ENCODE measurements at regions not wholly inside any gene's neighbourhood (a gene's known extent, or its start where the extent isn't known, plus 50 kb on each side); places are given as distances from the start of the nearest gene placed in this dataset.

DNA sequence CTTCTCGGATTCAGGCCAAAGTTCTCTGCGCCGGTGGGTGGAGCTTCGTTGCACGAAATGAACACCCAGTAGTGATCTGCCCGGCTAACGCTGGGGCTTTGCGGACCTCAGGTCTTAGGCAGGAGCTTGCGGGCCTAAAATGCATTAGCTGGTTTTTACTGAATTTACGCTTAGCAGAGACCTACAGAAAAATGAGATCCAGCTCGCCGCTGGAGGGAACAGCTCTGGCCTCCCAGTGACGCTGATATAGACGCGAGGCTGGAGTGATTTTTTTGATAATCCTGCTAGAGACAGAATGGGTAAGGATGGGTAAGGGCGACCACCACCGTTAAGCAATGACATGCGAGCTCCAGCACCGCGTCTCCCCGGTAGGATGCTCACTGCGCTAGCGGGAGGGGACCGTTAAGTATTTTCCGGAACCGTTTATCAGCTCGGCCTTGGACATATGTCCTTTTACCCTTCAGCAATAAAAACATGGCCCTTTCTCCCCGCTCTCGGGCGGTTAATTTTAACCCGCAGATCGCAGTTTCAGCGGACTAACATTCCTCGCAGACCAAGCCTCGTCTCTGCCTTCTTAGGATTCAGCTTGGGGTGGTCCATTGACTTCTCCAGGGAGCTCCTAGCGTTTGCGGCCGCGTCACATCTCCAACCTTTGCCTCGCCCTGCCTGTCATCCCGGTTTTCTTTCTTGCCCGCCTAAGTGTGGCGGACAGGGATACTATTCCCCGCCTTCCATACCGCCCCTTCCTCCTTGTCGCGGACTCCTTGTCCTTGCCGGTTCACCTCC, 109.3 kb downstream of the GPX5 start:
- TF ChIP-seq, protein P1, sequence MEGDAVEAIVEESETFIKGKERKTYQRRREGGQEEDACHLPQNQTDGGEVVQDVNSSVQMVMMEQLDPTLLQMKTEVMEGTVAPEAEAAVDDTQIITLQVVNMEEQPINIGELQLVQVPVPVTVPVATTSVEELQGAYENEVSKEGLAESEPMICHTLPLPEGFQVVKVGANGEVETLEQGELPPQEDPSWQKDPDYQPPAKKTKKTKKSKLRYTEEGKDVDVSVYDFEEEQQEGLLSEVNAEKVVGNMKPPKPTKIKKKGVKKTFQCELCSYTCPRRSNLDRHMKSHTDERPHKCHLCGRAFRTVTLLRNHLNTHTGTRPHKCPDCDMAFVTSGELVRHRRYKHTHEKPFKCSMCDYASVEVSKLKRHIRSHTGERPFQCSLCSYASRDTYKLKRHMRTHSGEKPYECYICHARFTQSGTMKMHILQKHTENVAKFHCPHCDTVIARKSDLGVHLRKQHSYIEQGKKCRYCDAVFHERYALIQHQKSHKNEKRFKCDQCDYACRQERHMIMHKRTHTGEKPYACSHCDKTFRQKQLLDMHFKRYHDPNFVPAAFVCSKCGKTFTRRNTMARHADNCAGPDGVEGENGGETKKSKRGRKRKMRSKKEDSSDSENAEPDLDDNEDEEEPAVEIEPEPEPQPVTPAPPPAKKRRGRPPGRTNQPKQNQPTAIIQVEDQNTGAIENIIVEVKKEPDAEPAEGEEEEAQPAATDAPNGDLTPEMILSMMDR (IDR thresholded peaks at IDR 0.05 in 8 of 11, conservative IDR thresholded peaks at IDR 0.05 in 3 of 11), result no peak
- TF ChIP-seq POLR2A (IDR thresholded peaks at IDR 0.05) (no peak), POLR2AphosphoS5 (IDR thresholded peaks at IDR 0.05) (no peak)
